DMS53 (cell line): ENCODE measurements at regions not wholly inside any gene's neighbourhood (a gene's known extent, or its start where the extent isn't known, plus 50 kb on each side); places are given as distances from the start of the nearest gene placed in this dataset.
"Not testable (repeated sequence)": the region's sequence is repeated elsewhere in the genome, so short reads cannot be mapped to it uniquely, and the experiment has no call there.

Experiments used
- DNase-seq: peaks from one replicate; lab custom pipeline; 2025; lab: John Stamatoyannopoulos, UW

DNA sequence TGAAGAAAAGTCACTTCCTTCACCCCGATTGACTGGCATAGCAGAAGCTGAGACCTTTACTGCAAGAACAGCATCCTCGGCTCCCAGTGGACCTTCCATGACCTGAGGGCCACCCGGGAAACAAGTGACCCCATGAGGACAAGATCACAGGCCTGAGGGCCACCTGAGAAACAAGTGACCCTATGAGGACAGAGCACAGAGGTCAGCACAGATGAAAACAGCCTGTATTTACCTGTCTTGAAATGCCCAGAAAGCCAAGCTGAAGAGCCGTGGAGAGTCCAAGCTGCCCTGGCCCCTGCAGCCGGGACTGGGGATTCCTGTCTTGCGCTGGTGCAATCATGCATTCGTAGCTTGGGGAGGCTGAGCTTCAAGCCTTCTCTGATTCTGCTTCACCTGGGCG is 114.2 kb upstream of the SPACA7 start:
- no peak for DNase-seq

- no peak for DNase-seq
Measured at GRCh38 chr13:112263152-112263551, 113.0 kb upstream of the SPACA7 start.

DNA sequence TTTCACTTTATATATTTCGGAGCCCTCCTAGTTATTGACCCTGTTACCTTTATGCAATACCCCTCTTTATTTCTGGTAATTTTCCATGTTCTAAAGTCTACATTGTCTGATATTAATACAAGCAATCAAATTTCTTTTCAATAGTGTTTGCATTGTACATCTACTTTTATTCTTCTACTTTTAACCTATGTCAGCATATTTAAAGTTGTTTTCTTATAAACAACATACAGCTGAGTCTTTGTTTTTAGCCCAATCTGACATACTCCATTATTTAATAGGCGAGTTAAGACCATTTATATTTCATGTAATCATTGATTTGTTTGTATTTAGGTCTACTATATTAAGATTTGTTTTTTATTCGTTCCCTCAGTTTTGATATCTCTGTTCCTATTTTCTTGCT is 108.5 kb upstream of the SPACA7 start:
- DNase-seq, result no peak

DNA sequence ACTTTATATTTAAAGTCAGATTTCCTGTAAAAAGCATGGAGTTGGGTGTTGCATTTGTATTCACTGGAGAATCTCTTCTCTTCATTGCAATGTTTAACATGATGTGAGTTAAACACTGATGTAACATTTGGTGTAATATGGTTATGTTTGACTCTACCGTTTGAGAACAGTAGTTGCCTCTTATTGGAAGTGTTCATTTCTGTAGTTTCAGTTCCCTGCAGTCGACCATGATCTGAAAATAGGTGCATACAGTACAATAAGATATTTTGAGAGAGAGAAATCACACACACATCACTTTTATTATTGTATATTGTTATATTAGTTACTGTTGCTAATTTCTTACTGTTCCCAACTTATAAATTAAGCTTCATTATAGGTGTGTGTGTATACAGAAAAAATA is 105.2 kb upstream of the SPACA7 start:
- no peak for DNase-seq

- DNase-seq, result not testable (repeated sequence)
Measured at GRCh38 chr13:112286733-112287132, 89.4 kb upstream of the SPACA7 start.

DNA sequence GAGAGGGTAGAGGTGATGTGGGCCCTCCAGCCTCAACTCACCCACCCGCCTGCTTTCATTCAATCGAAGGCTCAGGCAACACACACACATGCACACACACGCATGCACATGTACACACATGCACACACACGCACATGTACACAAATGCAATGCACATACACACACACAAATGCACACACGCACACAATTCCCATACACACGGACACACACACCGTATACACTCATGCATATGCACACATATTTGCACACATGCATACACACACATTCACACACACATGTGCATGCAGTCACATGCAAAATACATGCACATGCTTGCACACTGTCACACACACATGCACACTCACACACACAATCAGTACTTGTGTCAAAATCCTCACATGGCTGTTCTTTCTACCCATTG is 55.9 kb upstream of the SPACA7 start:
- DNase-seq, result no peak

GRCh38 chr13:112322557-112322956 is 53.6 kb upstream of the SPACA7 start:
- no peak for DNase-seq

DNA sequence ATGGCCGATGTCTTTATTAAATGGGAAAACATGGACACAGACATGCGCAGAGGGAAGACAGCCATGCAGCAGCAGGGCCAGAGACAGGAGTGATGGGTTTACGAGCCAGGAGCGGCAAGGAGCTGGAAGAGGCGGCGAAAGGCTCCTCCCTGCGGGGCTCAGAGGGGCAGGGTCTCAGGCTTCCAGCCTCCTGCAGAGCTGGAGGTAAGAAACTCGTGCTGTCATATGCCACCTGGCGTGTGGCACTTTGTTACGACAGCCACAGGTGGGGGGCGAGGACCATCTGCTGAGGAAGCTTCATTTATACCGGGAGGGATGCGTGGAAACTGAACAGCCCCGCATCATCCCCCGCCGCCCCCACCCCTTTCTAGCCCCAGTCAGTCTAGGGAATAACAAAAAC is 52.0 kb upstream of the SPACA7 start:
- no peak for DNase-seq

DNA sequence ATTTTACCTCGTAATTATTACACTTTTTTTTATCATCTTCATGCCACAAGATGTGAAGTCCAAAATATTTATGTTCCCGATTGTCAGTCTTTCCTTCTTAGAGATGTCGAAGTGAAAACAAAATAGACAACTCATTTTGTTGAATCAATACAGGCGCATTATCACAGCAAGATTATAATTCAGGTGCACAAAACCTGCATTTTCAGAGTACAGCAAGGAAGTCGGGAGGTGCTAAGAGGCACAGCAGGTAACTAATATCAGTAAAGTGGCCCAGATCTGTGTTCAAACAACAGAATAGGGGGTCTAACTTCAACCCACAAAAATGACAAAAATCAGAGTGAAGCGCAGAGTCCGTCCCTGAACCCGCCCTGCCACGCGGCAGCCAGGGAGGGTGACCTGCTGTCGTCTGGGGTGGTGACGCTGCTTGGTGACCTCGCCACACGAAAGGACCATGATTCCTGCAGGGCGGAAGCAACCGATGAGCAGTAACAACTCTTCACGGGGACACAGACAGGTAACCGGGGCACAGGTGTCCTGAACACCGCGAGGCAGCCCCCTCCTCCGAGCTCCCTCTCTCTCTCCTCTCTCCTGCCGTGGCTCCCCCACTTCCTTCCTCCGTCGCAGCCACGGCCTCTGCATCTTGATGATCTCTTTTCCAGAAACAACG is 50.9 kb upstream of the SPACA7 start:
- DNase-seq, result no peak

GRCh38 chr13:112325920-112326645 is 50.1 kb upstream of the SPACA7 start:
- no peak for DNase-seq
